DND-41 (cell line): ENCODE measurements at regions not wholly inside any gene's neighbourhood (a gene's known extent, or its start where the extent isn't known, plus 50 kb on each side); places are given as distances from the start of the nearest gene placed in this dataset.

Source experiments
- ATAC-seq: fragments of 200-7000 bp; cut with Tn5 transposase; 3 replicates; pipeline ENCODE4 v1.9.1; 2021; ENCODE audit warnings: low read depth; ENCODE audit not compliant: insufficient read depth
- DNase-seq: peaks from one replicate; pipeline ENCODE4 v3.0.0-alpha.2; 2020
- H2AFZ ChIP-seq: 2 replicates; pipeline ENCODE4 v1.6.0; 2012; ENCODE audit warnings: low read depth, low read length
- H3K27ac ChIP-seq: 2 replicates; pipeline ENCODE4 v1.5.1; 2012; ENCODE audit warnings: low read length, inconsistent platforms
- H3K27me3 ChIP-seq: fragments of 200-600 bp; sonication (generic); 2 replicates; pipeline ENCODE4 v1.6.0; 2012; ENCODE audit warnings: low read length, mild to moderate bottlenecking, inconsistent platforms; ENCODE audit not compliant: insufficient read depth, poor library complexity
- H3K36me3 ChIP-seq: 2 replicates; pipeline ENCODE4 v1.5.1; 2012; ENCODE audit warnings: low read length, inconsistent platforms; ENCODE audit not compliant: insufficient read depth
- H3K4me1 ChIP-seq: 2 replicates; pipeline ENCODE4 v1.5.1; 2012; ENCODE audit warnings: mild to moderate bottlenecking, low read length; ENCODE audit not compliant: insufficient read depth
- H3K4me2 ChIP-seq: 2 replicates; pipeline ENCODE4 v1.6.0; 2012; ENCODE audit warnings: mild to moderate bottlenecking, moderate library complexity, low read length, inconsistent platforms; ENCODE audit not compliant: insufficient read depth
- H3K4me3 ChIP-seq, 2 experiments: fragments of 200-600 bp in 1 of 2; shearing (Covaris generic) in 1 of 2; 2 replicates each; pipeline ENCODE4 v1.5.1; 2012 to 2016; ENCODE audit warnings: inconsistent platforms in 2 of 2, low read length in 2 of 2, mild to moderate bottlenecking in 2 of 2, low read depth in 1 of 2, moderate library complexity in 1 of 2
- H3K79me2 ChIP-seq: 2 replicates; pipeline ENCODE4 v1.6.0; 2012; ENCODE audit warnings: low read length, inconsistent platforms; ENCODE audit not compliant: insufficient read depth
- H3K9ac ChIP-seq: 2 replicates; pipeline ENCODE4 v1.6.0; 2012; ENCODE audit warnings: low read depth, mild to moderate bottlenecking, inconsistent platforms, low read length, moderate library complexity
- H3K9me3 ChIP-seq: 2 replicates; pipeline ENCODE4 v1.5.1; 2012; ENCODE audit warnings: low read length, moderate library complexity, mild to moderate bottlenecking, inconsistent platforms; ENCODE audit not compliant: insufficient read depth, severe bottlenecking
- H4K20me1 ChIP-seq: 2 replicates; pipeline ENCODE4 v1.6.0; 2012; ENCODE audit warnings: low read length; ENCODE audit not compliant: insufficient read depth
- EZH2 ChIP-seq: IDR thresholded peaks from 3 replicates; pipeline ENCODE4 v1.6.1; 2012; ENCODE audit warnings: borderline replicate concordance, low read depth, mild to moderate bottlenecking, moderate library complexity, low read length, inconsistent platforms; ENCODE audit not compliant: severe bottlenecking
- TF ChIP-seq, protein P1 (sequence below): IDR thresholded peaks from 2 replicates; pipeline ENCODE4 v1.5.1; 2012; ENCODE audit warnings: borderline replicate concordance, low read length, moderate library complexity, mild to moderate bottlenecking; ENCODE audit not compliant: poor library complexity, severe bottlenecking; ENCODE audit errors: extremely low read depth

DNA sequence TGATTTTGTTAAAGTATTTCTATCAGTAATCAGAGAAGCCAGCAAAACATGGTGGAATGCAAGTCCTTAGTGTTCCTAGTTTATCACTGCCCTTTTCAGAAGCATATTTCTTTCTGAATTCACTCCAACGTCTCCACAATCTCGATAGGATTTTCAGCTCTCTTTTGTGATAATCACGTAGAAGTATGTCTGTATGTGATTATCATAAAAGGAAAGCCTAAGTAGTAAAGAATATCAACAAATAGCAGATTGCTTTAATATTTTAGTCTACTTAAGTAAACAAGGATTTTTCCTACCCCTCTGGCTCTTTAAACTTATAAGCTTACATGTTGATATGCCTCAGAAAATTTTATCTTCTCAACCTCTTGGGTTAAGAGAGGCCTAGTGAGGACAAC, 147.4 kb upstream of the NUDT4 start:
- no peaks in the 10 kb centered on the region for H4K20me1 ChIP-seq
- H3K27ac ChIP-seq = no peak overlapping the region

DNA sequence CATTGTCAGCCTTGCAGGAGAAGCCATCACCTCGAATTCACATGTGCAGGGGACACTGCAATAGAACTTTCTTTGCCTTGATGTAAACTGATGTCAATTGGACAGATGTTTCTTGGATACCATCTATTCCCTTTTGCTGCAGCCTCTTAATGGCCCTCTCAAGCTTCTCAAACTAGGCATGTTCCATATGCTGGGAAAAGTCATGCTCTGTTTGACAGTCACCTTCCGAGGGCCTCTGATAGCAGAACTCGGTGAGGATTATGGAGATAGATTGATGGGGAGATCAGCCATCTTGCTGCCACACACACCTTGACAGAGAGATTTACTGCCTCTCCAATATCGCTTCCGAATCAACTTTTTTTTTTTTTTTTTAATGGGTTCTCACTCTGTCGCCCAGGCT, 145.8 kb upstream of the NUDT4 start:
- no peak for ATAC-seq
- Histone ChIP-seq H4K20me1 (no peaks in the 10 kb centered on the region), H3K27me3 (no peaks in the 10 kb centered on the region), H3K36me3 (no peaks in the 10 kb centered on the region), H2AFZ (no peak overlapping the region), H3K79me2 (no peaks in the 10 kb centered on the region), H3K4me2 (no peak overlapping the region), H3K27ac (no peak overlapping the region), H3K9me3 (no peaks in the 10 kb centered on the region), H3K4me3 (no peak overlapping the region), H3K9ac (no peak overlapping the region), H3K4me1 (no peaks in the 10 kb centered on the region)
- no peak for TF ChIP-seq EZH2
- TF ChIP-seq, protein P1, sequence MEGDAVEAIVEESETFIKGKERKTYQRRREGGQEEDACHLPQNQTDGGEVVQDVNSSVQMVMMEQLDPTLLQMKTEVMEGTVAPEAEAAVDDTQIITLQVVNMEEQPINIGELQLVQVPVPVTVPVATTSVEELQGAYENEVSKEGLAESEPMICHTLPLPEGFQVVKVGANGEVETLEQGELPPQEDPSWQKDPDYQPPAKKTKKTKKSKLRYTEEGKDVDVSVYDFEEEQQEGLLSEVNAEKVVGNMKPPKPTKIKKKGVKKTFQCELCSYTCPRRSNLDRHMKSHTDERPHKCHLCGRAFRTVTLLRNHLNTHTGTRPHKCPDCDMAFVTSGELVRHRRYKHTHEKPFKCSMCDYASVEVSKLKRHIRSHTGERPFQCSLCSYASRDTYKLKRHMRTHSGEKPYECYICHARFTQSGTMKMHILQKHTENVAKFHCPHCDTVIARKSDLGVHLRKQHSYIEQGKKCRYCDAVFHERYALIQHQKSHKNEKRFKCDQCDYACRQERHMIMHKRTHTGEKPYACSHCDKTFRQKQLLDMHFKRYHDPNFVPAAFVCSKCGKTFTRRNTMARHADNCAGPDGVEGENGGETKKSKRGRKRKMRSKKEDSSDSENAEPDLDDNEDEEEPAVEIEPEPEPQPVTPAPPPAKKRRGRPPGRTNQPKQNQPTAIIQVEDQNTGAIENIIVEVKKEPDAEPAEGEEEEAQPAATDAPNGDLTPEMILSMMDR = no peak
- no peak for DNase-seq

More for the DNA sequence above, 147.4 kb upstream of the NUDT4 start:
- ATAC-seq (no peak), DNase-seq (no peak)
- Histone ChIP-seq H3K4me1 (no peaks in the 10 kb centered on the region), H3K36me3 (no peaks in the 10 kb centered on the region), H3K79me2 (no peaks in the 10 kb centered on the region), H3K4me2 (no peak overlapping the region), H3K4me3 (no peak overlapping the region), H3K27me3 (no peaks in the 10 kb centered on the region), H3K9ac (no peak overlapping the region), H3K9me3 (no peaks in the 10 kb centered on the region), H2AFZ (no peak overlapping the region)
- no peak for TF ChIP-seq EZH2
- TF ChIP-seq, protein P1 = no peak

DNA sequence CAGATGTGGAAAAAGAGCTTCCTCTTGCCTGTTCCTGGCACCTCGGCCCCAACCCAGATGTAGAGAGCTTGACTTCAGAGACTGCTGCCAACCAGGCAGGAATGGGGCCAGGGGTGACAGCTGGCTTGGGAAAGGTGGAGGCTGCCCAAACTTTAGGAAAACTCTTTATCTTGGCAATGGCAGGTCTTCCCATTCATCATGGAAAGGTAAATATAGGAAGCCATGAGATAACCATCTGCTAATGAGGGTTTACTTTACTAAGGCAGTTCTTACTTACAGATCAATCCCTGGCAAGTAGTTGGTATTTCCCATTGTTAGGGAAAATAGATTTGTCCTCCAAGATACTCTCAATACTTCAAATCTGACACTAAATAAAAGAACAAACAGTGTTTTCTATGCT, 143.1 kb upstream of the NUDT4 start:
- no peak overlapping the region for H3K27ac ChIP-seq
- no peaks in the 10 kb centered on the region for H4K20me1 ChIP-seq

More for the DNA sequence above, 143.1 kb upstream of the NUDT4 start:
- H3K4me3 ChIP-seq = no peak overlapping the region
- ATAC-seq (no peak), DNase-seq (no peak)
- H3K36me3 ChIP-seq = no peaks in the 10 kb centered on the region
- H3K9me3 ChIP-seq = peaks cover 12% of the 10 kb centered on the region
- H3K4me2 ChIP-seq = no peak overlapping the region
- no peaks in the 10 kb centered on the region for H3K79me2 ChIP-seq
- no peak for TF ChIP-seq EZH2
- TF ChIP-seq, protein P1 = no peak
- H3K9ac ChIP-seq = no peak overlapping the region
- no peaks in the 10 kb centered on the region for H3K4me1 ChIP-seq
- H3K27me3 ChIP-seq = no peaks in the 10 kb centered on the region
- no peak overlapping the region for H2AFZ ChIP-seq
